ENCODE measurements at regions not wholly inside any gene's neighbourhood (a gene's known extent, or its start where the extent isn't known, plus 50 kb on each side); places are given as distances from the start of the nearest gene placed in this dataset.

DNA sequence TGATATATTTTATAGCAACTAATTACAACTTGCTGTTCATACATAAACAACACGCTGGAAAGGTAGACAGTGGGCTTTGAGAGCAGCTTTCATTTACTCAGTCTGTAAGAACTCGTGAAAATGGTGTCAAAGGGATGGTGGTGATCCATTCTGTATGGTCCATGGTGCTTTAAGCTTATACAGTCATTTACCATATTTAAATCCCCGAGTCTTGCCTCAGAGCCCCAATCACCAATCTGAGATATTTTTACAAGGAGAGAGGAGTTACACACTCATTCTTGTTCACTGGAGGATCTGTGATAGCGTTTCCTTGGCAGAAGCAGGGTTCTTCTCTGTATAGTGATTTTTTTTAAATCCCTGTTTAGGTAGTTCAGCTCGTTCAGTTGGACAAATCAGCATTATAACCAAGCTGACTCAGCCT lies 694.6 kb downstream of the USP25 start:
- Mint-ChIP-seq H3K27ac (no peak overlapping the region), H3K4me3 (no peak overlapping the region), H3K4me1 (ENCODE audit: low read depth) (no peaks in the 10 kb centered on the region), H3K27me3 (no peaks in the 10 kb centered on the region), H3K36me3 (ENCODE audit: low read depth) (no peaks in the 10 kb centered on the region), H3K9me3 (peaks cover 1% of the 10 kb centered on the region)
- ATAC-seq (no peak), DNase-seq (no peak)
- ChIA-PET POLR2A (no interaction called here), CTCF (no interaction called here)
- intact Hi-C loops (cut with micrococcal nuclease), result no loop called here
- TF ChIP-seq, protein P1, sequence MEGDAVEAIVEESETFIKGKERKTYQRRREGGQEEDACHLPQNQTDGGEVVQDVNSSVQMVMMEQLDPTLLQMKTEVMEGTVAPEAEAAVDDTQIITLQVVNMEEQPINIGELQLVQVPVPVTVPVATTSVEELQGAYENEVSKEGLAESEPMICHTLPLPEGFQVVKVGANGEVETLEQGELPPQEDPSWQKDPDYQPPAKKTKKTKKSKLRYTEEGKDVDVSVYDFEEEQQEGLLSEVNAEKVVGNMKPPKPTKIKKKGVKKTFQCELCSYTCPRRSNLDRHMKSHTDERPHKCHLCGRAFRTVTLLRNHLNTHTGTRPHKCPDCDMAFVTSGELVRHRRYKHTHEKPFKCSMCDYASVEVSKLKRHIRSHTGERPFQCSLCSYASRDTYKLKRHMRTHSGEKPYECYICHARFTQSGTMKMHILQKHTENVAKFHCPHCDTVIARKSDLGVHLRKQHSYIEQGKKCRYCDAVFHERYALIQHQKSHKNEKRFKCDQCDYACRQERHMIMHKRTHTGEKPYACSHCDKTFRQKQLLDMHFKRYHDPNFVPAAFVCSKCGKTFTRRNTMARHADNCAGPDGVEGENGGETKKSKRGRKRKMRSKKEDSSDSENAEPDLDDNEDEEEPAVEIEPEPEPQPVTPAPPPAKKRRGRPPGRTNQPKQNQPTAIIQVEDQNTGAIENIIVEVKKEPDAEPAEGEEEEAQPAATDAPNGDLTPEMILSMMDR (IDR thresholded peaks at IDR 0.05), result no peak

DNA sequence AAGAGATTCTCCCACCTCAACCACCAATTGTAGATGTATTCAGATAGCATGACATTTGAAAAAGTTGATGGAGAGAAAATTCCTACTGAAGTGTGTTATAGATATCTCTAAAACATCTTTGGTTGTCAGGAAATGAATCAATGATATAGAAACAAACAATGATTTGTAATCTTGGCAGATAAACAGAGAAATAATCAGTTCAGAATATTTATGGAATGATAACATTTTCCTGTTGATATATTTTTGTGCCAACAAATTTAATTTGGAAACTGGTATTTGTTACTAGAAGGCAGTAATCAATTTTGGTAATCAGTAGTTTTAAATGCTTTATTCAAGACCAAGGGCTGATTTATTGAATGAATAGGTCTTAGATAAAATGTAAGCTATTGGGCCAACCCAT lies 695.6 kb downstream of the USP25 start:
- H3K4me1 Mint-ChIP-seq (ENCODE audit: low read depth), result no peaks in the 10 kb centered on the region
- intact Hi-C loops (cut with micrococcal nuclease), result no loop called here
- no peak for ATAC-seq
- no peak overlapping the region for H3K27ac Mint-ChIP-seq
- H3K36me3 Mint-ChIP-seq (ENCODE audit: low read depth), result no peaks in the 10 kb centered on the region
- CTCF ChIA-PET, result no interaction called here
- TF ChIP-seq, protein P1 (IDR thresholded peaks at IDR 0.05), result no peak
- no peak for DNase-seq
- POLR2A ChIA-PET, result no interaction called here
- H3K4me3 Mint-ChIP-seq, result no peak overlapping the region
- no peaks in the 10 kb centered on the region for H3K9me3 Mint-ChIP-seq
- no peaks in the 10 kb centered on the region for H3K27me3 Mint-ChIP-seq

DNA sequence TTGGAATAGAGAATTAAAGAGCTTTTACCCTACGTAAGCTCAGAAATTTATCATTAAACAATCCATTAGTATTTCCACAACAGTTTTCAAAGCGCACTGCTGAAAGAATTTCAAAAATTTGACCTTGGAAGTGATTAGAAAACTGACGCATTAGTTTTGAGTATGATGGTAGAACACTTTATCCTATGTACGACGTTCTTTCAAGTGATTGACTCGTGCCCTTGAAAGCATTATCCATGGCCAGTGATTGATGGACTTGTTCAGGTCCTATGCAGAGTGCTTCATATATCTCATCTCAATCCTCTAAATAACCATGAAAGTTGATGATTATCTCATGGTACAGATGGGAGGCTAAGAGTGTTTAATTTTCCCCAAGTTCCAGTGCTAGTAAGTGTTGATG lies 697.2 kb downstream of the USP25 start:
- ATAC-seq, result no peak
- Mint-ChIP-seq H3K36me3 (ENCODE audit: low read depth) (no peaks in the 10 kb centered on the region), H3K9me3 (no peaks in the 10 kb centered on the region), H3K4me3 (no peak overlapping the region), H3K27ac (no peak overlapping the region), H3K27me3 (no peaks in the 10 kb centered on the region), H3K4me1 (ENCODE audit: low read depth) (no peaks in the 10 kb centered on the region)
- no peak for DNase-seq
- intact Hi-C loops (cut with micrococcal nuclease), result no loop called here
- POLR2A ChIA-PET, result no interaction called here
- CTCF ChIA-PET, result no interaction called here
- TF ChIP-seq, protein P1 (IDR thresholded peaks at IDR 0.05), result no peak

DNA sequence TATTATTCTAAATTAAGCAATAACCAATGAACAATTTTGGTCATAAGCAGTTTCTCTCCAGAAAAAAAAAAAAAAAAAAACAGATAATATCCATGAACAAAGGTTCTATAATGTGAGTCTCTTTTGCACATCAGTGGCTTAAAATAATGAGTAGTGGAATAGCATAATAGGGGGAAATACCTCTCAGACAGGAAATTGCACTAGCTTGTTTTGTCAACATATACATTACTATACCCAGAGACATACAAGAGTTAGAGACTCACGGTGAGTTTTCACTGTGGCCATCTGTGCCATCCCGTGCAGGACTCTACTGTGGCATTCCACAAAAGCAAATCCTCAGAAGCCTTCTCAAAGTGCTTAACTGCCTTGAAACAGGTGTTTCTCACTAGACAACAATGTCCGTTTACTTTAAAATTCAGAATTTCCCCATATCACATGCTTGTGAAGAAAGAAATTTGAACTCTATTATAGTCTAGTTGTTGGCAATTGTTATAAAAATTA lies 697.9 kb downstream of the USP25 start:
- Mint-ChIP-seq H3K4me3 (no peak overlapping the region), H3K9me3 (no peaks in the 10 kb centered on the region), H3K27ac (no peak overlapping the region), H3K4me1 (ENCODE audit: low read depth) (no peaks in the 10 kb centered on the region), H3K27me3 (no peaks in the 10 kb centered on the region), H3K36me3 (ENCODE audit: low read depth) (no peaks in the 10 kb centered on the region)
- intact Hi-C loops (cut with micrococcal nuclease), result no loop called here
- TF ChIP-seq, protein P1 (IDR thresholded peaks at IDR 0.05), result no peak
- DNase-seq (no peak), ATAC-seq (no peak)
- ChIA-PET POLR2A (no interaction called here), CTCF (no interaction called here)

DNA sequence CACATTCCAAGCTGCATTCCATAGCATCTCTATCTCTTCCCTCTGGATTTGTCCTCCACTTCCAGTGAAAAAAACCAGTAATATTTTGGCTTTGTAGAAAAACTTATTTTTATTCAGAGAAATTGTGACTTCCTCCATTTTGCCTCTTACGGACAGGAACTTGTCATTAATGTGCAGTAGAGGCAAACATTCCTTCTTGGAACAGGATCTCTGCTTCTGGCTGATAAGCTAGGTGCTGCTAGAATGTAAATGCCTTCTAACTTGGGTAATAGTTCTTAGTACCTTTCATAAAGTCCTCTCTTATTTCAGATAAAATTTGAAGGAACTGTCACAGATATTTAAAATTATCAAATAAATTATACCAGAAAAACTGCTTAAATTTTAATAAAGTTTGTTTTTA lies 707.8 kb downstream of the USP25 start:
- intact Hi-C loops (cut with micrococcal nuclease), result no loop called here
- no peak for DNase-seq
- TF ChIP-seq, protein P1 (IDR thresholded peaks at IDR 0.05), result no peak
- ChIA-PET CTCF (no interaction called here), POLR2A (no interaction called here)
- Mint-ChIP-seq H3K4me1 (ENCODE audit: low read depth) (no peaks in the 10 kb centered on the region), H3K27me3 (no peaks in the 10 kb centered on the region), H3K9me3 (no peaks in the 10 kb centered on the region), H3K36me3 (ENCODE audit: low read depth) (no peaks in the 10 kb centered on the region), H3K4me3 (no peak overlapping the region), H3K27ac (no peak overlapping the region)
- ATAC-seq, result no peak
